PC-3 (cell line): ENCODE measurements at regions not wholly inside any gene's neighbourhood (a gene's known extent, or its start where the extent isn't known, plus 50 kb on each side); places are given as distances from the start of the nearest gene placed in this dataset.
A peak's percentile ranks its signal among the peaks of the same experiment; 100 is the strongest.

Experiments used
- ATAC-seq: fragments of 200-7000 bp; cut with Tn5 transposase; 2 replicates; pipeline ENCODE4 v1.9.1; 2020; ENCODE audit warnings: mild to moderate bottlenecking, moderate library complexity
- BruUV-seq: library from RNA; stranded (reverse); fragments of 400-500 nt; replicated peaks from 2 replicates; lab custom pipeline; 2021; lab: Mats Ljungman, UMichigan
- CTCF ChIA-PET: fragments of 300-600 bp; sonication (Branson Sonifier 250); formaldehyde crosslinking; loops from one replicate; lab custom pipeline; 2022; ENCODE audit warnings: antibody characterized with exemption; lab: Charles Lee
- POLR2A ChIA-PET: fragments of 300-600 bp; sonication (Branson Sonifier 250); formaldehyde crosslinking; loops from one replicate; lab custom pipeline; 2022; ENCODE audit warnings: antibody characterized with exemption; ENCODE audit not compliant: unreplicated experiment; lab: Charles Lee
- DNase-seq: peaks from one replicate; pipeline ENCODE4 v3.0.0-alpha.2; 2015
- H2AFZ ChIP-seq: fragments of 300-600 bp; sonication (generic); 2 replicates; pipeline ENCODE4 v1.6.0; 2016; ENCODE audit warnings: antibody characterized with exemption, low read length
- H3F3A ChIP-seq: fragments of 300-600 bp; sonication (generic); one replicate; pipeline ENCODE4 v1.6.0; 2017; ENCODE audit warnings: antibody characterized with exemption, low read length, control low read depth, mild to moderate bottlenecking; ENCODE audit not compliant: unreplicated experiment
- H3K27ac ChIP-seq: fragments of 300-600 bp; sonication (generic); 2 replicates; pipeline ENCODE4 v1.5.1; 2016; ENCODE audit warnings: mild to moderate bottlenecking, low read length
- H3K27me3 ChIP-seq: fragments of 300-600 bp; sonication (generic); 2 replicates; pipeline ENCODE4 v1.6.1; 2016; ENCODE audit warnings: low read length, mixed read lengths
- H3K36me3 ChIP-seq: fragments of 300-600 bp; sonication (generic); 2 replicates; pipeline ENCODE4 v1.6.1; 2016; ENCODE audit warnings: low read depth, mixed run types, low read length, mixed read lengths
- H3K4me1 ChIP-seq: fragments of 300-600 bp; sonication (generic); 2 replicates; pipeline ENCODE4 v1.5.1; 2016; ENCODE audit warnings: low read length; ENCODE audit not compliant: insufficient read depth
- H3K4me2 ChIP-seq: fragments of 300-600 bp; sonication (generic); 2 replicates; pipeline ENCODE4 v1.6.0; 2016; ENCODE audit warnings: low read length
- H3K4me3 ChIP-seq: fragments of 300-600 bp; sonication (generic); 2 replicates; pipeline ENCODE4 v1.5.1; 2016; ENCODE audit warnings: mild to moderate bottlenecking, low read length, mixed read lengths
- H3K79me2 ChIP-seq: fragments of 300-600 bp; sonication (generic); 2 replicates; pipeline ENCODE4 v1.6.1; 2017; ENCODE audit warnings: low read length, mixed read lengths
- H3K9ac ChIP-seq: fragments of 300-600 bp; sonication (generic); 2 replicates; pipeline ENCODE4 v1.6.0; 2016; ENCODE audit warnings: mild to moderate bottlenecking, low read length
- H3K9me2 ChIP-seq: fragments of 300-600 bp; sonication (generic); replicated peaks from 2 replicates; pipeline ENCODE4 v1.6.1; 2016; ENCODE audit warnings: mixed run types, low read length, mixed read lengths
- H3K9me3 ChIP-seq: fragments of 300-600 bp; sonication (generic); 2 replicates; pipeline ENCODE4 v1.6.1; 2016; ENCODE audit warnings: low read length, mixed read lengths
- H4K20me1 ChIP-seq: fragments of 300-600 bp; sonication (generic); 2 replicates; pipeline ENCODE4 v1.6.1; 2016; ENCODE audit warnings: low read length, mixed read lengths
- CTCF ChIP-seq: fragments of 300-600 bp; sonication (generic); conservative IDR thresholded peaks from 2 replicates; pipeline ENCODE4 v1.5.1; 2017; ENCODE audit warnings: antibody characterized with exemption, low read depth, mild to moderate bottlenecking, low read length
- EZH2 ChIP-seq: fragments of 300-600 bp; sonication (generic); IDR thresholded peaks from one replicate; pipeline ENCODE4 v1.6.1; 2017; ENCODE audit warnings: antibody characterized with exemption, mild to moderate bottlenecking, low read length; ENCODE audit not compliant: unreplicated experiment
- EZH2phosphoT487 ChIP-seq: fragments of 300-600 bp; sonication (generic); IDR thresholded peaks from 2 replicates; pipeline ENCODE4 v1.6.1; 2018; ENCODE audit warnings: mild to moderate bottlenecking, antibody characterized with exemption, low read length, borderline replicate concordance
- intact Hi-C: fragments of 100-400 bp; cut with micrococcal nuclease; formaldehyde crosslinking; loops from 2 replicates; pipeline ENCODE4 v1.9.0; 2023

- intact Hi-C loops, result no loop called here
- DNase-seq (no peak), ATAC-seq (no peak)
- H4K20me1 ChIP-seq, result no peaks in the 10 kb centered on the region
- no peaks in the 10 kb centered on the region for H3K9me2 ChIP-seq
- no peak overlapping the region for H3K27ac ChIP-seq
- H3K79me2 ChIP-seq, result no peaks in the 10 kb centered on the region
- no peak overlapping the region for H2AFZ ChIP-seq
- H3F3A ChIP-seq, result peaks cover 4% of the 10 kb centered on the region
- CTCF ChIA-PET, result no interaction called here
- no peak overlapping the region for H3K9ac ChIP-seq
- H3K9me3 ChIP-seq, result no peaks in the 10 kb centered on the region
- POLR2A ChIA-PET, result no interaction called here
- peaks cover 27% of the 10 kb centered on the region for H3K4me1 ChIP-seq
- H3K27me3 ChIP-seq, result no peaks in the 10 kb centered on the region
- no peak overlapping the region for H3K4me3 ChIP-seq
- no peak for TF ChIP-seq EZH2phosphoT487
- TF ChIP-seq EZH2, result no peak
- no peak for TF ChIP-seq CTCF
- no TSS peak for BruUV-seq
- no peak overlapping the region for H3K4me2 ChIP-seq
- H3K36me3 ChIP-seq, result no peaks in the 10 kb centered on the region
These were observed 180.6 kb downstream of the FAM43A start for GRCh38 chr3:194866236-194866635.

DNA sequence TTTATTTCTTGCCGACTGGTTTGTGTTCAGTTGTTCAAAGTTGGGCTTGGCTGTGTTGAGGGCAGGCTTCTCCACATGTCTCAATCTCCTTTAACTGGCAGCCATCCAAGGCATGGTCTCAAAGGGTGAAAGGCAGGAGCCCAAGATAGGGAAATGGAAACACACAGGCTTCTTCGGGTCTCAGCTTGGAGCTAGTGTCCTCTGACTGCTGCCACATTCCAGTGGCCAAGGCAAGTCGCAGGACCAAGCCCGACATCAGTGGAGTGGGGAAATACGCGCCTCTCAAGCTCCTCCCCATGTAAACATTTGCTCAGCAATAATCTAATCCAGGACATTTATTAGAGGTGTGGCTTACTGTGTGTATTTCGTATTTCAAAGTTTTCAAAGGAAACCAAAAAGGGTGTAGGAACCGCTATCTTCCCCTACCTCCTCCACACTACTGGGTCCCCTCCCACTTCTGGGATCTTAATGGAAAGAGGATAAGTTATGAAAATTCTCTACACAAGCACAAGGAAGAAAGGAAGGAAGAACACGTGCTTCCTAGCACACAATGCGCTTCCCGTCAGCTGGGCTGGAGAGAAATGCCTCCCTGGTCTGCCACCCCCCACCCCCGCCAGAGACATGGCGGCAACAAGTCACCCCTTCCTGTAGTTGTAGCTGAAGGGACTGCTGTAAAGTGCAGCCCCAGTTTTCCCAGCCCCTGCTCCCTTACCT, 181.7 kb downstream of the FAM43A start:
- Histone ChIP-seq H3K9me3 (no peaks in the 10 kb centered on the region), H3K9ac (no peak overlapping the region), H4K20me1 (no peaks in the 10 kb centered on the region), H3K4me3 (no peak overlapping the region), H3K27me3 (no peaks in the 10 kb centered on the region), H3K4me2 (no peak overlapping the region), H3K27ac (no peak overlapping the region), H3K9me2 (no peaks in the 10 kb centered on the region), H3K36me3 (no peaks in the 10 kb centered on the region), H3K4me1 (peaks cover 39% of the 10 kb centered on the region), H3K79me2 (no peaks in the 10 kb centered on the region), H2AFZ (0 out of 2 replicates have a peak overlapping the region, but pooled peaks have one; percentile 26), H3F3A (peaks cover 9% of the 10 kb centered on the region)
- BruUV-seq, result no TSS peak
- TF ChIP-seq CTCF (no peak), EZH2 (no peak), EZH2phosphoT487 (no peak)
- DNase-seq, result peak; percentile 16
- ChIA-PET CTCF (interaction anchor here (0.7 kb wide), 1 partner anchor 42 kb away, joined by 3 read pairs; no protein-coding TSS in a partner anchor), POLR2A (interaction anchor here (0.5 kb wide), 1 partner anchor 54 kb away, joined by 4 read pairs; no protein-coding TSS in a partner anchor)
- intact Hi-C loops, result no loop called here
- no peak for ATAC-seq

GRCh38 chr3:194868831-194869230, 183.1 kb downstream of the FAM43A start:
- no peaks in the 10 kb centered on the region for H4K20me1 ChIP-seq
- H2AFZ ChIP-seq, result no peak overlapping the region
- H3K9me2 ChIP-seq, result no peaks in the 10 kb centered on the region
- H3K9ac ChIP-seq, result no peak overlapping the region
- peak overlapping the region; percentile 16; the same call in 1 of the 2 replicates for H3K27ac ChIP-seq
- no peaks in the 10 kb centered on the region for H3K36me3 ChIP-seq
- ATAC-seq (no peak), DNase-seq (no peak)
- intact Hi-C loops, result no loop called here
- TF ChIP-seq EZH2, result no peak
- TF ChIP-seq EZH2phosphoT487, result no peak
- TF ChIP-seq CTCF, result no peak
- POLR2A ChIA-PET, result no interaction called here
- no peaks in the 10 kb centered on the region for H3K79me2 ChIP-seq
- no peak overlapping the region for H3K4me3 ChIP-seq
- H3K9me3 ChIP-seq, result no peaks in the 10 kb centered on the region
- H3K27me3 ChIP-seq, result no peaks in the 10 kb centered on the region
- H3K4me2 ChIP-seq, result no peak overlapping the region
- H3F3A ChIP-seq, result peaks cover 9% of the 10 kb centered on the region
- CTCF ChIA-PET, result interaction anchor here (0.5 to 3.4 kb wide), 3 partner anchors 94 to 186 kb away, joined by 3 to 25 read pairs (median 6); no protein-coding TSS in a partner anchor
- peaks cover 51% of the 10 kb centered on the region for H3K4me1 ChIP-seq
- no TSS peak for BruUV-seq
